Adipocyte (in vitro differentiated cells): ENCODE measurements at regions not wholly inside any gene's neighbourhood (a gene's known extent, or its start where the extent isn't known, plus 50 kb on each side); places are given as distances from the start of the nearest gene placed in this dataset.

Source experiments
- DNase-seq: peaks from one replicate; pipeline ENCODE4 v3.0.0-alpha.2; 2015; ENCODE audit warnings: low read depth
- H3K27me3 ChIP-seq: replicated peaks from 2 replicates; pipeline ENCODE4 v1.7.0; 2013; ENCODE audit warnings: mild to moderate bottlenecking, low read length, moderate library complexity; ENCODE audit not compliant: control insufficient read depth, insufficient read depth
- H3K36me3 ChIP-seq: 2 replicates; pipeline ENCODE4 v1.7.0; 2013; ENCODE audit warnings: low read length, mild to moderate bottlenecking, moderate library complexity; ENCODE audit not compliant: control insufficient read depth, insufficient read depth, severe bottlenecking
- H3K4me1 ChIP-seq: 2 replicates; pipeline ENCODE4 v1.7.0; 2013; ENCODE audit warnings: mild to moderate bottlenecking, low read length, moderate library complexity; ENCODE audit not compliant: control insufficient read depth, insufficient read depth
- H3K4me3 ChIP-seq: 2 replicates; pipeline ENCODE4 v1.7.0; 2013; ENCODE audit warnings: mild to moderate bottlenecking, low read length, moderate library complexity
- H3K9ac ChIP-seq: 2 replicates; pipeline ENCODE4 v1.7.0; 2013; ENCODE audit warnings: mild to moderate bottlenecking, low read length, moderate library complexity
- H3K9me3 ChIP-seq: 2 replicates; pipeline ENCODE4 v1.7.0; 2013; ENCODE audit warnings: mild to moderate bottlenecking, low read length, moderate library complexity; ENCODE audit not compliant: control insufficient read depth

GRCh38 chr11:45341372-45341771 lies 55.2 kb upstream of the SYT13 start:
- Histone ChIP-seq H3K27me3 (peaks cover 57% of the 10 kb centered on the region), H3K36me3 (no peaks in the 10 kb centered on the region), H3K9me3 (no peaks in the 10 kb centered on the region), H3K4me3 (no peak overlapping the region), H3K4me1 (peaks cover 3% of the 10 kb centered on the region), H3K9ac (no peak overlapping the region)
- DNase-seq, result no peak

DNA sequence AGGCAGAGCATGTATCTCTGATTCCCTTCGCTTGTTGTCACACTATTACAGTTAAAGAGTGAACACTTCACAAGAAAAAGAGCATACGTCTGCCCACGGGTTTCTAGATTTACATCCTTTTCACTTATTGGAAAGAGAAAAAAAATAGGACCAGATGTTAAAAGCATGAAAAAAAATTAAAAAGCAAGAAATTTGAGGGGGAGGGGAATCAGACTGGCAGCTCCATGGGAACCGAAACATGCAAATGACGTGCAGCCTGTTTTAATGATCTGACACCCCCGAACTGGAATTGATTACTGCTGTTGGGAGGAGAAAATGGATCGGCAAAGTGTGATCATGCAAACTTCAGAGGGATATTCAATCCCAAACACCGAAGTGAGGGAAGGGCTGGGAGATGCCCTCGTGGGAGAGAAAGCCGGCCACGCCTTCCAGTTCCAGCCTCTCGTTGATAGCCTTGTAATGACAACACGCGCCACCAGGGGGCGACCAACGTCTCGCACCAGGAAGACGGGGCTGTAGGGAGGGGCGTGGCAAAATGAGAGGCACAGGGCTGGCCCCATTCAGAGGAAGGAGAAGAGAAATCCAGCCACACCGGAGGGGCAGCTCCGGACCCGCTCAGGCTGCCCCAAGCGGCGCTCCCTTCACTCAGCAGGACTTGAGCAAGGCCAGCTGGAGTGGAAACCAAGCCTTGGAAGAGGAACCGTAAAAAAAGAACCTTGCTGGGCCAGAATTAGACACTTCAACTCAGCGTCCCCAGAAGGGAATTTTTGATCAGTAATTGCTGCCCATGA lies 53.8 kb upstream of the SYT13 start:
- Histone ChIP-seq H3K9me3 (peaks cover 3% of the 10 kb centered on the region), H3K9ac (no peak overlapping the region), H3K36me3 (no peaks in the 10 kb centered on the region), H3K27me3 (peaks cover 62% of the 10 kb centered on the region), H3K4me3 (peak overlapping the region; percentile 68), H3K4me1 (peaks cover 3% of the 10 kb centered on the region)
- peak; percentile 92 for DNase-seq

GRCh38 chr11:45337583-45338360 lies 51.6 kb upstream of the SYT13 start:
- H3K9ac ChIP-seq, result no peak overlapping the region
- H3K4me3 ChIP-seq, result no peak overlapping the region
- H3K36me3 ChIP-seq, result no peaks in the 10 kb centered on the region
- peaks cover 3% of the 10 kb centered on the region for H3K9me3 ChIP-seq
- H3K27me3 ChIP-seq, result peaks cover 52% of the 10 kb centered on the region
- H3K4me1 ChIP-seq, result peaks cover 3% of the 10 kb centered on the region
- DNase-seq, result no peak

DNA sequence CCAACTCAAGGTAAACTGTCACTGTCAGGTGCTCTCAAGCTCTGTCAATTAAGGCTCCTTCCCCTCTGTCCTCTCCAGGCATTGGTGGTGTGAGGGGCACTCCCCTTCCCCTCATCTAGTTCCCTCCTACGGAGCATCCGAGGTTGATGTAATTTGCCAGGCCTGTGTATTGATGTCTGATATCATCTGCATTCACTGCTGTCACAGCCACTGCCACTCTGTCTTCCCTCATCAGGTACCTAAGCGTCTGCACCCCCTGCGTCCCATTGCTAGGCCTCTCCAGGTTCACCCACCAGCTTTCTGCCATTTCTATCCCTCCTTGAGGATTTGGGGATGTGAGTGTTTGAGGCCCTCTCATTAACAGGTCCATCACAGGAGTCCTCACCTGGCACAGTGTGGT lies 50.0 kb upstream of the SYT13 start:
- DNase-seq, result no peak
- Histone ChIP-seq H3K9ac (no peak overlapping the region), H3K4me1 (peaks cover 8% of the 10 kb centered on the region), H3K36me3 (no peaks in the 10 kb centered on the region), H3K27me3 (peaks cover 57% of the 10 kb centered on the region), H3K9me3 (peaks cover 3% of the 10 kb centered on the region), H3K4me3 (no peak overlapping the region)
